ENCODE measurements at regions not wholly inside any gene's neighbourhood (a gene's known extent, or its start where the extent isn't known, plus 50 kb on each side); places are given as distances from the start of the nearest gene placed in this dataset.

DNA sequence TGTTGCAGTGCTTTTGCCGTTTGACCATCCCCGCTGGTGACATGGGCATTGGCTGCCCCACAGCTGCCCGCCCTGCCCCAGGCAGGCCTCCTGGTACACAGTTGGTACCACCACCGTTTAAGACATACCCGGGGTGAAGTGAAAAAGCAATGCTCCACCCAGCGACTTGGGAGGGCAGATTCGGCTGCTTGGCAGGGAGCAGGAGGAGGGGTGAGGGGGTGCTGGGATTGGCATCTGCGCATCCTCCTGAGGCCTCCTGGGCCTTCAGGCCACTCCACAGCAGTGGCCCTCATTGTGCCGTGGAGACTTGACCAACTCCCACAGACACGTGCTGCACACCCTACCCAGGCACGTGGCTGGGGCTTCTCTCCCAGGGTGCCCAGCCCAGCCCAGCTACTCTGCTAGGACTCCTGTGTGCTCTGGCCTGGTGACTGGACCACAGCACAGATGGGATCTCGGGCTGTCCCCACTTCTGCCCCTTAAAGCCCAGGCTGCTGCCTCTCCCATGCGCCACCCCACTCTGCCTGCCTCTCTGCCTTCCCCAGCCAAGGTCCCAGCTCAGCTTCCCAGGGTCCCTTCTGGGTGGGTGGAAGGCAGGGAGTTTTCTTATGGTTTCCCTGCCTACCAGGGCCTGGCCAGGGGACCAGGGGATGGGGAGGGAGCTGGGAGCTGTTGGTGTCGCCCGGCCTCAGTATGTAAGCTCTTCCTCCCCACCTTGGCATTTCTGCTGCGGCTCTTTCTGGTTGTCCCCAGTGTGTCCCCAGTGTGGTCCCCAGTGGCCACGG, 157.0 kb upstream of the HS6ST1 start:
- no peak for DNase-seq

DNA sequence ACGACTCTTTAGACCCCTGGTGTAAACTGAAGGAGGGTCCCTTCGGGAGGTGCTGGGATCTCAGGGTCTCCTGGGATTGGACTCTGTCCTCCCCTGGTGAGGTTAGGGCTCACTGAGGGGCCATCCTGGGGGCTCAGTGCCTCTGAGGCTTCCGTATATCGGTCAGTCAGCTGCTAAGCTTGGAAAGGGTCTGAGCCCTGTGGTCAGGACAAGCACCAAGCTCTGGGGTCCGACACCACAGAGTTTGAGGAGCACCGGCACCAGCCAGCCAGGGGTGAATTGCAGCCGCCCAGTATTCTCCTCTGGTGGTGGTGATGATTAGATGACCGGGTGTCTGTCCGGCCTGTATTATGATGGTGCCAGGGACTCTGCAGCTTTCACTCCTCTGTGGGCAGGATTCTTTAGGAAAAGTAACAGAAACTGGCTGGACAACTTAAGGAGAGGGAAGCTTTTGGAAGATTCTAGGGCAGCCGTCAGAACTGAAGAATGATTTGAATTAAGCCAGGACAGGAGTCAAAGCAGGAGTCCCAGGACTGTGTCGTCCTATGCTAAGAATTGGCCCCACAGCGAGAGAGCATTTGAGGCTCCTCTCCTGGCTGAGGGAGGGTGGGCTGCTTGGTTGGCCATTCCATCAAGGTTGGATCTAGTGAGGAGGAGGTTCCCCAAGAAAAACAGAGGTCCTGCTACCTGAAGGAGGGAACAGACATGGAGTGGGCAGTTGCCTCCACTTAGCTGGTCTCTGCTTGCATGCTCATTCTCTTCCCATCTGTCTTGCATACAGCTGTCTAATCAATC, 158.6 kb upstream of the HS6ST1 start:
- DNase-seq = no peak

DNA sequence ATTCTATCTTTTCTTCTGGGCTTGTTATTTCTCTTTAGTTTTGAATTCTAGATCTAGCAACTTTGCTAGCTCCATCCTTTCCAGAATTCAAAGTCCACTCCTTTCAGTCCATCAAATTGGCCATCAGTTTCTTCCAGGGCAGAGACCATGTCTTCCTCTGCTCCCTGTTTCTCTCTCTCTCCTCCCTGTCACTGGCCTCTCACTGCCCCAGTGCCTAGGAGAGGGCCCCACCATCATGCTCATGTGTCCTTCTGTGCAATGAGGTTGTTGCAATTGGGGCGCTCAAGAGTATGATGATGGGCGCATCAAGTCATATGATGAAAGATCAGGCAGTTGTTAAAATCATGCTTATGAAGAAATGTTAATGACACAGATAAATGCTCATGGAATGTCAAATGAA, 159.2 kb upstream of the HS6ST1 start:
- no peak for DNase-seq

DNA sequence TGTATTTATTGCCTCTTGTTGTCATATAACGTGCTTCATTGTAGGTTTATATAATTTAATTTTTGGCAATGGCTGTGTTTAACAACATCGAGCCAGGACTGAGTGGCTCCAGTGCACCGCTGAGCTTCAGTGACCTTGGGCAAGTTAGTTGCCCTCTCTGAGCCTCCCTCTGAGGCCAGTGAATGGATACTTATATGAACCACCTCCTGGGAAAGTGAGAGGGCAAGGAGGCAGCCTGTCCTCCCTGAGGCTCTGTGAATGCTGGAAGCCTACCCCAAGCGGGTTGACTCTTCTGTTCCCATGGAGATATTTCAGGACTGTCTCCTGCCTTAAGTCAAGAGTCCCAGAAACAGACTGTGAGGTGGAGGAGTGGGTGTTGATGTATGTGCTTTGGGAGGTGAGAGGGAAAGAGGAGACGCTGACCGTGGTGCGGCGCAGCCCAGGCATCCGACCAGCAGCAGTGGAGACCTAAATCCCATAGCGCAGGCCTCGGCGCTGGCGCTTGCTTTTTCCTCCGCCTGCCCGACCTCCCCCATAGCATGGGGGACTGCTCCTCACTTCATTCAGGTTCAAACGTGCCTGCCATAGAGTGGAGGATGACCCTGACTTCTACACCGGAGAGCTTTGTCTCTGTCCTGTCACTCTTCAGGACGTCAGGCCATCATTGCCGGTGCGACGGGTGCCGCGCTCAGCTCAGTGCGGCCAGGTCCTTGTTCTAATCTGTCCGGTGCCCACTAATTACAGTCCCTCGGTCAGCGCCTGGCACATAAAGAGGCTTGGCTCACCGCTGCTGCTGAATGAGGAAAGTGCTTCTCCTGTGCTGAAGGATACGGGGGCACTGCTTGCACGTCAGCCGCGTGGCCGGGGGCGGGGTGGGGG, 167.3 kb upstream of the HS6ST1 start:
- DNase-seq = no peak

- DNase-seq = no peak
Observed at GRCh38 chr2:128486640-128487375, 168.1 kb upstream of the HS6ST1 start.

- DNase-seq = no peak
Observed at GRCh38 chr2:128487650-128488387, 169.2 kb upstream of the HS6ST1 start.

GRCh38 chr2:128488434-128488833, 169.8 kb upstream of the HS6ST1 start:
- no peak for DNase-seq

DNA sequence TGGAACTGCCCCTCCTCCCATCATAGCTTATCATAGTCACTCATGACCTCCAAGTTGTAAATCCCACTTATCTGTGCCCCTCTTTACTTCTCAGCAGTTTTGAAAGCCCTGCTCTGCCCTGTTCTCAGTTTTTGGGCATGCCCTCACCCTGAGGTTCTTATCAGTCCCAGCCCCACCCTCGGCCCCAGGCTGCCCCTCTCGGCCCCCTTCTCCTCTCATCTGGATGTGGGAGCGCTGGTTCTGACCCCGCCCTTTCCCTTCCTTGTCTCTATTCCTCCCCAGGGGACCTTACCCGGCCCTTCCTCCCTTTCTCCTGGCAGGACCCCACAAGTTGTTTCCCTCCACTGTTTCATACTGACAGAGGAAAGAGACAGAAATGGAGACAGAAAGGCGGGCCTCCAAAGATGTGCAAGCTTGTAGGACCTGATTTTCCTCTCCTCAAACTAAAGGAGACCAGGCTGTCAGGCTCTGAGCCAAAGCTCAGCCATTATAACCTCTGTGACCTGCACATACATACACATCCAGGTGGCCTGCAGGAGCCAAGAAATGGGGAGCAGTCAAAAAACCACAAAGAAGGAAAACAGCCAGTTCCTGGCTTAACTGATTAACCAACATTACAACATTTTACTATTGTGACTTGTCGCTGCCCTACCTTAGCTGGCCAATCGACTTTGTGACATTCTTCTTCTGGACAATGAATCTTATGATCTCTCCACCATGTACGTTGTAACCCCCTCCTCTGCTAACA, 171.0 kb upstream of the HS6ST1 start:
- DNase-seq = no peak

DNA sequence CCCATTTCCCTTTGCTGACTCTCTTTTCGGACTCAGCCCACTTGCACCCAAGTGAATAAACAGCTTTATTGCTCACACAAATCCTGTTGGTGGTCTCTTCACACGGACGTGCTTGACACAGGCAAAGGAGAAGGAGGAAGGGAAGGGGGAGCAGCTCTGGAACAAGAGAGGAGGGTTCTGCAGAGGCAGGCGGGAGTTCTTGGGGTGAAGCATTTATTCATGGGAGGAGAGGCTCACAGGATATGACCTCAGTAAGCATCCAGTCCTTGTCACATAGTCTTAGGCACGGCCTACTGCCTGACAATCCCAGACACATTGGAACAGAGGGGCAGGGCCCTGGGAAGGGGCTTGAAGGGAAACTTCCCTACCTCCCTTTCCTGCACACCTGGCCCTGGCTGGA, 171.7 kb upstream of the HS6ST1 start:
- no peak for DNase-seq

DNA sequence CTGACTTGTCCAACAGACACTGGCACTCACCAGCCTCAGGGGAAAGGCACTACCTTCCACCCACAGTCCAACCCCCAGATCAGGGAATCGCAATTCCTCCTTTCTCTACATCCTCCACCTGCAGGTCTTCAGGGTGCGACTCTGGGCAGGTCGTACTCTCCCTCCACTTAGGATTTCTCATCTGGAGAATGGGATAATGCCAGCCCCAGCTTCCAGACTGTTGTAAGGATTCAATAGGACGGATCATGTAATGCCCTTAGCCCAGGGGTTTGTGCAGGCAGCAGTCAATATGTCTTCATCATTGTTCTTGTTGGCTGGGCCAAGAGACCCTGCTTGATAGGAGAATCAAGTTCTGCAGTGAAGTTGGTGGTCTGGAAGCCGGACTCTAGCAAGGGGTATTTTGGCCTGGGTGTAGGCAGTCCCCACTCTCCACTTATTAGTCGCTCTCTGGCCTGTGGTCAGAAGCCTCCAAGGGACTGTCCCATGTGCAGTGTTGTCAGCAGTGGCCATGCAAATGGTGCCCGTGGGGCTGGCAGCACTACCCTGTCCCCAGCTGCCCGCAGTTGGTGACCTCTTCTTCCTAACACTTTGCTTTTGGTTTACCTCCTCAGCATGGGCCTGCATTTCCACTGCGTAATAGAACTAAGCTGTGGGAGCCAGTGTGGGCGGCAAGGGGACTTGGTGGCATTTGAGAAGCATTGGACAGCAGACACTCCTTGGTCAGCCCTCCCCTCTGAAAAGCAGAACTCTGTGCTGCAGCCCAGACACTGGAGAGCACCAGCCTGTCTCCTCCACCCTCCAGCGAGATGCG, 172.4 kb upstream of the HS6ST1 start:
- no peak for DNase-seq

GRCh38 chr2:128491692-128492244, 173.1 kb upstream of the HS6ST1 start:
- no peak for DNase-seq

- no peak for DNase-seq
Observed at GRCh38 chr2:128492966-128493811, 174.5 kb upstream of the HS6ST1 start.

DNA sequence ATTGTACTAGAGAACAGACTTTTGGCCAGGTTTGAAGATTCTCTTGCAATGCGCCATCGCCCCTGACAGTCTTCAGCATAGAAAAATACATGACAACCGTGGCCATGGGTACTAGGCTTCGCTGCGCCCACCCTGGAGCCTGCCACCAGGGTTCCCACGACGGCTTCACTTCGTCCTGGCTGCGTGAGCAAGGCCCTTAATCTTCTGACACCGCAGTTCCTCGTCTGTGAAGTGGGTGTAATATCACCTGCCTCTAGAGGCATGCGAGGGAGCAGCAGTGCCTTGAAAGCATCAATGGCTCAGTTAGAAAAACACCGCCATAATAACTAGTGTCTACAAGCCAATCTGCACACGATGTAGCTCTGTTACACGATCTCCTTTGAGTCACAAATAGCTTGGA, 175.2 kb upstream of the HS6ST1 start:
- no peak for DNase-seq

GRCh38 chr2:128494307-128494639, 175.6 kb upstream of the HS6ST1 start:
- DNase-seq = no peak

- DNase-seq = no peak
Observed at GRCh38 chr2:128494640-128495321, 176.1 kb upstream of the HS6ST1 start.

DNA sequence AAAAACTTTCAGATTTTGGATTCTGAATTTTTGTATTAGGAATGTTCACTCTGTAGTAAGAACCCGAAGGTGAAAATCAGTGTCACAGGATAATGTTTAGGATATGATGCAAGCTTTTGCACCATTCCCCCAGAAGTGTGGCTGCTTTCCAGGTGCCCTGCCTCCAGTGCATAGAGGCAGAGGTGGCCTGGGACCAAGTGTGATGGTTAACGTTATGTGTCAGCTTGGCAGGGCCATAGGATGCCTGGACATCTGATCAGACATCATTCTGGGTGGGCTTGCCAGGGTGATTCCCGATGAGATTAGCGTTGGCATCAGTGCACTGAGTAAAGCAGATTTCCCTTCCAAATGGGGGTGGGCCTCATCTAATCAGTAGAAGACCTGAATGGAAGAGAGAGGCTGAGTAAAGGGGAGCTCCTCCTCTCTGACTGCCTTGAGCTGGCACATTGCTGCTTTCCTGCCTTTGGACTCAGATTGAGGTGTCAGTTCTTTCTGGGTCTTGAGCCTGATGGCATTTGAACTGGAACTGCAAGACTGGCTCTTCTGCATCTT, 177.4 kb upstream of the HS6ST1 start:
- no peak for DNase-seq

- DNase-seq = no peak
Observed at GRCh38 chr2:128496700-128497099, 178.0 kb upstream of the HS6ST1 start.

DNA sequence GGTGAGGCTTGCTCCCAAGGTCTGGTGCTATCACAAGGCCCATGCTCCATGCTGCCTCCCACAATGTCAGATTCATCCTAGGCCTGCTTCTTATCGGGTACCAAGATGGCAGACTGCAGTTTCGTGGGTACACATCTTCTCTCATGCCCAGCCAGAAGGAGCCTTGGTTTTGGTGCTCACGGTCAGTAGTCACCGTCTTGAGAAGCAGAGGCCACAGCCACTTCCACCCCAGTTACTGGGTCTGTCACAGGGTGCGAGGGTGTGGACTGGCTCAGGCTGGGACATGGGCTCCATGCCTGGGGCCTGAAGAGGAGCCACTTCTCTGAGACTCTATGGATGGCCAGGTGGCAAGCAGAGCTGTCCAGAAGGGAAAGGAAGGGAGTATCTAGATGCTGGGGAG, 178.8 kb upstream of the HS6ST1 start:
- no peak for DNase-seq

All from bone marrow (tissue), 2 donors.